ENCODE measurements at regions not wholly inside any gene's neighbourhood (a gene's known extent, or its start where the extent isn't known, plus 50 kb on each side); places are given as distances from the start of the nearest gene placed in this dataset.
"Not testable (repeated sequence)": the region's sequence is repeated elsewhere in the genome, so short reads cannot be mapped to it uniquely, and the experiment has no call there.

DNA sequence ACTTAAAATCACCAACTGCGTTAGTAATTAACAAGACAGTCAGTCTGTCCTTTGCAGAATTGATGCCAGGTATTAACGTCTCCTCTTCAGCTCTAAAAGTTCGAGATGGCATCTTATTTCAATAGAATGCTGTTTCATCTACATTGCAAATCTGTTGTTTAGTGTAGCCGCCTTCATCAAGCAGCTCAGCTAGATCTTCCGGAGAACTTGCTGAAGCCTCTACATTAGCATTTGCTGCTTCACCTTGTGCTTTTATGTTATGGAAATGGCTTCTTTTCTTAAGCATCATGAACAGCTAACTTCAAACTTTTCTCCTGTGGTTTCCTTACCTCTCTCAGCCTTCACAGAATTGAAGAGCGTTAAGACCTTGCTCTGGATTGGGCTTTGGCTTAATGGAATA is 95.5 kb upstream of the FAM20C start:
- Mint-ChIP-seq H3K4me3 (no peak overlapping the region), H3K36me3 (no peaks in the 10 kb centered on the region), H3K4me1 (peaks cover 13% of the 10 kb centered on the region), H3K9me3 (peaks cover 25% of the 10 kb centered on the region), H3K27me3 (ENCODE audit: low read depth) (peaks cover 15% of the 10 kb centered on the region), H3K27ac (no peak overlapping the region)
- TF ChIP-seq, protein P1, sequence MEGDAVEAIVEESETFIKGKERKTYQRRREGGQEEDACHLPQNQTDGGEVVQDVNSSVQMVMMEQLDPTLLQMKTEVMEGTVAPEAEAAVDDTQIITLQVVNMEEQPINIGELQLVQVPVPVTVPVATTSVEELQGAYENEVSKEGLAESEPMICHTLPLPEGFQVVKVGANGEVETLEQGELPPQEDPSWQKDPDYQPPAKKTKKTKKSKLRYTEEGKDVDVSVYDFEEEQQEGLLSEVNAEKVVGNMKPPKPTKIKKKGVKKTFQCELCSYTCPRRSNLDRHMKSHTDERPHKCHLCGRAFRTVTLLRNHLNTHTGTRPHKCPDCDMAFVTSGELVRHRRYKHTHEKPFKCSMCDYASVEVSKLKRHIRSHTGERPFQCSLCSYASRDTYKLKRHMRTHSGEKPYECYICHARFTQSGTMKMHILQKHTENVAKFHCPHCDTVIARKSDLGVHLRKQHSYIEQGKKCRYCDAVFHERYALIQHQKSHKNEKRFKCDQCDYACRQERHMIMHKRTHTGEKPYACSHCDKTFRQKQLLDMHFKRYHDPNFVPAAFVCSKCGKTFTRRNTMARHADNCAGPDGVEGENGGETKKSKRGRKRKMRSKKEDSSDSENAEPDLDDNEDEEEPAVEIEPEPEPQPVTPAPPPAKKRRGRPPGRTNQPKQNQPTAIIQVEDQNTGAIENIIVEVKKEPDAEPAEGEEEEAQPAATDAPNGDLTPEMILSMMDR (IDR thresholded peaks at IDR 0.05; ENCODE audit: unreplicated experiment) = no peak
- DNase-seq (ENCODE audit: low spot score in 2 of 2, unreplicated experiment in 2 of 2) = no peak

DNA sequence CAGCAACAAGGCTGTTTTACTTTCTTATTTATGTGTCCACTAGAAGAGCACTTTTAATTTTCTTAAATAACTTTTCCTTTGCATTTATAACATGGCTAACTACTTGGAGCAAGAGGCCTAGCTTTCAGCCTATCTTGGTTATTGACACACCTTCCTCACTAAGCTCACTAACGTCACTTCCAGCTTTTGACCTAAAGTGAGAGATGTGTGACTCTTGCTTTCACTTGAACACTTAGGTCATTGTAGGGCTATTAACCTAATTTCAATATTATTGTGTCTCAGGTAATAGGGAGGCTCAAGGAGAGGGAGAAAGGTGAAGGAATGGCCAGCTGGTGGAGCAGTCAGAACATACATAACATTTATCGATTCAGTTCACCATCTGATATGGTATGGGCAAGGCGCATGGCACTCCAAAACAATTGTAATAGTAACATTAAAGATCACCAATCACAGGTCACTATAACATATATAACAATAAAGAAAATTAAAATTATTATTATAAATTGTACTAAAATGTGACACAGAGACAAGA is 95.0 kb upstream of the FAM20C start:
- Mint-ChIP-seq H3K4me3 (no peak overlapping the region), H3K36me3 (no peaks in the 10 kb centered on the region), H3K9me3 (peaks cover 25% of the 10 kb centered on the region), H3K27me3 (ENCODE audit: low read depth) (peaks cover 15% of the 10 kb centered on the region), H3K4me1 (peaks cover 9% of the 10 kb centered on the region), H3K27ac (no peak overlapping the region)
- no peak for DNase-seq (ENCODE audit: low spot score in 2 of 2, unreplicated experiment in 2 of 2)
- TF ChIP-seq, protein P1 (IDR thresholded peaks at IDR 0.05; ENCODE audit: unreplicated experiment) = no peak

DNA sequence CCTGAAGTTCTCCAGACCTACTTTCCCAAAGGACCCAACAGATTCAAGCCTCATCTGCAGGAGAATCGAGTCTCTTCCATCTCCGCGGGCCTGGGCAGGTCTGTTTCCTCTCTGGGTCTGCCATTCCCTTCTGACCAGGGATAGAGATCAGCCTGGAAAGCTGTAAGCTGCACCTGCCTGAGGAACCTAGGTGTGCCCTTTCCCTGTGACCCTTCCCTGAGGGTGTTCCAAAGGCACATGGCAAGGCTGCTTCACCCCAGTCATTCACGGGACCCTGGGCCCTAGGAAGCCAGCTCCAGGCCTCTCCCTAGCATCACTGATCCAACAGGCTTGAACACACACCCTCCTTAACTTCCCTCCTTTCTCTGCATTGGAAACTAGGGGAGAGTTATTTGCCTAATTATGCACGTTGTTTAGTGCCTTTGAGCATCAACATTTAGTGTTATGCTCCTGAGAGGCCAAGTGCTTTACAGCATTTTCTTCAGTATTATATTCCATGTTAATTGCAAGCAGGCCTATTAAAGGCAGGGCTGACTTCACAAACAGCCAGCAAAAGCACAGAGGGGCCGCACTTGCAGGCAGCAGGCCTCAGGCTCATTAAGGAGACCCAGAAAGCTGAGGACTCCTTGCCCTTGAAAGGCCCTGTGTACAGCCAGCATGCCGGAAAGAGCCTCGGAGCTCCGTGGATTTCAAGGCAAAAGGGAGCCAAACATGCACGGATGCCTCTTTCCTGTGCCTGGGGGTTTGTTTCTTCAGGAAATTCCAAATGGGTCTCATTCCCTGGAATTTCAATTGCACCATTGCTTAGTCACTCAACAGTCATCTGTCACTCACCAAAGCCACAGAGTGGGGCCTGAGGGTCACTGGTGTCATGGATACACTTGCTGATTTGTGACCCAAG is 91.0 kb upstream of the FAM20C start:
- H3K27ac Mint-ChIP-seq = no peak overlapping the region

DNA sequence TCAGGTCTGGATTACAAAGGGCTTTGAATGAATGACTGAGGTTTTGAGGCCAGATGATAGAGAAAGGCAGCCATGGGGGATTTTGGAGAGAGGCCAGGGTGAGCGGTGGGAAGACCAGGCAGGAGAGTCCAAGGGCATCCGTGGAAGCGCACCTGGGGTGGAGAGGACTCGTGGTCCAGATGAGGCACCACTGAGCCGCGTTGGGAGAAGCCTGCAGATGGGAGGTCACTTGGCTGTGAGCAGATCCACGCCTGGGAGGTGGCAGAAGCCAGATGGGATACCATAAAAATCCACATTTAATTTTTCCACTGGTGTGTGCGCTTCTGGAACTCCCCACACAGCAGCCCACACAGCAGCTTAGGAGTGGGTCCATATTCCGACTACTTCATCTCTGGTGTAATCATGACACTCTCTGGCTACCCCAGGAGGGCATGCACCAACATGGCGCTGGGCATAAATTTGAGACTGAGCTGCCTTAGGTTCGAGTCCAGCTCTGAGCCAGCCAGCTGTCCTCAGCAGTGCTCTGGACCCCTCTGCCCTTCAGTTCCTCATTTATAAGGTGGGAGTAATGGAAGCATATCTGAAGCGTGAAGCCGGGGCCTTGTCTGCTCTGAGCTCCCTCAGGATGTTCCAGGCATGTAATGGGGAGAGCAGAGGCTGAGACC is 90.2 kb upstream of the FAM20C start:
- no peak for DNase-seq (ENCODE audit: low spot score in 2 of 2, unreplicated experiment in 2 of 2)
- H3K27ac Mint-ChIP-seq = no peak overlapping the region
- H3K4me3 Mint-ChIP-seq = no peak overlapping the region
- H3K9me3 Mint-ChIP-seq = peaks cover 21% of the 10 kb centered on the region
- no peaks in the 10 kb centered on the region for H3K4me1 Mint-ChIP-seq
- H3K27me3 Mint-ChIP-seq (ENCODE audit: low read depth) = peaks cover 9% of the 10 kb centered on the region
- TF ChIP-seq, protein P1 (IDR thresholded peaks at IDR 0.05; ENCODE audit: unreplicated experiment) = no peak
- no peaks in the 10 kb centered on the region for H3K36me3 Mint-ChIP-seq

More for the DNA sequence above, 91.0 kb upstream of the FAM20C start:
- no peak for DNase-seq (ENCODE audit: low spot score in 2 of 2, unreplicated experiment in 2 of 2)
- H3K4me3 Mint-ChIP-seq = no peak overlapping the region
- TF ChIP-seq, protein P1 (IDR thresholded peaks at IDR 0.05; ENCODE audit: unreplicated experiment) = no peak
- H3K27me3 Mint-ChIP-seq (ENCODE audit: low read depth) = peaks cover 5% of the 10 kb centered on the region
- H3K36me3 Mint-ChIP-seq = no peaks in the 10 kb centered on the region
- H3K4me1 Mint-ChIP-seq = no peaks in the 10 kb centered on the region
- H3K9me3 Mint-ChIP-seq = peaks cover 25% of the 10 kb centered on the region

- DNase-seq (ENCODE audit: low spot score in 2 of 2, unreplicated experiment in 2 of 2) = no peak
- no peaks in the 10 kb centered on the region for H3K4me1 Mint-ChIP-seq
- no peak overlapping the region for H3K4me3 Mint-ChIP-seq
- peaks cover 11% of the 10 kb centered on the region for H3K27me3 Mint-ChIP-seq (ENCODE audit: low read depth)
- TF ChIP-seq, protein P1 (IDR thresholded peaks at IDR 0.05; ENCODE audit: unreplicated experiment) = no peak
- no peaks in the 10 kb centered on the region for H3K36me3 Mint-ChIP-seq
- no peak overlapping the region for H3K27ac Mint-ChIP-seq
- H3K9me3 Mint-ChIP-seq = peaks cover 17% of the 10 kb centered on the region
Observed at GRCh38 chr7:102721-103120, 89.7 kb upstream of the FAM20C start.

DNA sequence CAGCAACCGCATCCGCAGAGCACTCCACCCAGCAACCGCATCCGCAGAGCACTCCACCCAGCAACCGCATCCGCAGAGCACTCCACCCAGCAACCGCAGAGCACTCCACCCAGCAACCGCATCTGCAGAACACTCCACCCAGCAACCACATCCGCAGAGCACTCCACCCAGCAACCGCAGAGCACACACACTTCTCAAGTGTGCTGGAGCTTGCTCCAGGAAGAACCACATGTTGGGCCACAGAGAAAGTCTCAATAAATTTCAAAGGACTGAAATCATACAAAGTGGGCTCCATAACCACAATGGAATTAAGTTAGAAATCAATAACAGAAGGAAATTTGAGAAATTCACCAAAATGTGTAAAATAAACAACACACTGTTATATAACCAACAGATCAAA is 88.4 kb upstream of the FAM20C start:
- H3K36me3 Mint-ChIP-seq; H3K27ac Mint-ChIP-seq; DNase-seq (ENCODE audit: low spot score in 2 of 2, unreplicated experiment in 2 of 2); H3K4me1 Mint-ChIP-seq; H3K4me3 Mint-ChIP-seq: not testable (repeated sequence)
- Mint-ChIP-seq H3K27me3 (ENCODE audit: low read depth) (peaks cover 14% of the 10 kb centered on the region), H3K9me3 (peaks cover 12% of the 10 kb centered on the region)

Data from mesothelial cell of epicardium (in vitro differentiated cells).